NAMALWA (cell line): ENCODE measurements at regions not wholly inside any gene's neighbourhood (a gene's known extent, or its start where the extent isn't known, plus 50 kb on each side); places are given as distances from the start of the nearest gene placed in this dataset.

Experiments
- DNase-seq: peaks from one replicate; pipeline ENCODE4 v3.0.0-alpha.2; 2015; ENCODE audit warnings: low spot score

GRCh38 chr13:90070837-90071525 lies 1276.5 kb upstream of the MIR17HG start:
- no peak for DNase-seq

- no peak for DNase-seq
Observed at GRCh38 chr13:90084684-90085290, 1262.7 kb upstream of the MIR17HG start.

- no peak for DNase-seq
Observed at GRCh38 chr13:90089051-90089450, 1258.4 kb upstream of the MIR17HG start.

GRCh38 chr13:90091611-90092010 lies 1255.9 kb upstream of the MIR17HG start:
- DNase-seq: peak; percentile 41

GRCh38 chr13:90094357-90094756 lies 1253.1 kb upstream of the MIR17HG start:
- DNase-seq: no peak

- DNase-seq: no peak
Observed at GRCh38 chr13:90098577-90098976, 1248.9 kb upstream of the MIR17HG start.

- no peak for DNase-seq
Observed at GRCh38 chr13:90099847-90100246, 1247.6 kb upstream of the MIR17HG start.

- DNase-seq: no peak
Observed at GRCh38 chr13:90103099-90103784, 1244.2 kb upstream of the MIR17HG start.

- DNase-seq: no peak
Observed at GRCh38 chr13:90104764-90105163, 1242.7 kb upstream of the MIR17HG start.

- no peak for DNase-seq
Observed at GRCh38 chr13:90105276-90105675, 1242.2 kb upstream of the MIR17HG start.

GRCh38 chr13:90105849-90106496 lies 1241.5 kb upstream of the MIR17HG start:
- no peak for DNase-seq

- DNase-seq: no peak
Observed at GRCh38 chr13:90107661-90108060, 1239.8 kb upstream of the MIR17HG start.

GRCh38 chr13:90108547-90108946 lies 1238.9 kb upstream of the MIR17HG start:
- DNase-seq: no peak

- no peak for DNase-seq
Observed at GRCh38 chr13:90116121-90116520, 1231.4 kb upstream of the MIR17HG start.

GRCh38 chr13:90118467-90119071 lies 1228.9 kb upstream of the MIR17HG start:
- no peak for DNase-seq

GRCh38 chr13:90120026-90120425 lies 1227.5 kb upstream of the MIR17HG start:
- DNase-seq: no peak

- DNase-seq: no peak
Observed at GRCh38 chr13:90121784-90122183, 1225.7 kb upstream of the MIR17HG start.

- DNase-seq: no peak
Observed at GRCh38 chr13:90122531-90122930, 1225.0 kb upstream of the MIR17HG start.

GRCh38 chr13:90135558-90135957 lies 1211.9 kb upstream of the MIR17HG start:
- no peak for DNase-seq

GRCh38 chr13:90142251-90142650 lies 1205.2 kb upstream of the MIR17HG start:
- no peak for DNase-seq

GRCh38 chr13:90154311-90154960 lies 1193.1 kb upstream of the MIR17HG start:
- DNase-seq: no peak

GRCh38 chr13:90156390-90156789 lies 1191.1 kb upstream of the MIR17HG start:
- no peak for DNase-seq
